Skeletal muscle satellite cell (primary cell): ENCODE measurements at regions not wholly inside any gene's neighbourhood (a gene's known extent, or its start where the extent isn't known, plus 50 kb on each side); places are given as distances from the start of the nearest gene placed in this dataset.
"Not testable (repeated sequence)": the region's sequence is repeated elsewhere in the genome, so short reads cannot be mapped to it uniquely, and the experiment has no call there.

ENCODE experiments used
- H3K27me3 ChIP-seq: 2 replicates; pipeline ENCODE4 v1.7.0; 2013; ENCODE audit warnings: low read length; ENCODE audit not compliant: control insufficient read depth, insufficient read depth
- H3K36me3 ChIP-seq: 2 replicates; pipeline ENCODE4 v1.7.0; 2013; ENCODE audit warnings: mild to moderate bottlenecking, control low read depth, low read length; ENCODE audit not compliant: insufficient read depth
- H3K4me1 ChIP-seq: 2 replicates; pipeline ENCODE4 v1.7.0; 2013; ENCODE audit warnings: low read length; ENCODE audit not compliant: control insufficient read depth, insufficient read depth
- H3K4me2 ChIP-seq: 2 replicates; pipeline ENCODE4 v1.7.0; 2013; ENCODE audit warnings: mild to moderate bottlenecking, low read length
- H3K4me3 ChIP-seq: 2 replicates; pipeline ENCODE4 v1.7.0; 2013; ENCODE audit warnings: low read length
- H3K9ac ChIP-seq: 2 replicates; pipeline ENCODE4 v1.7.0; 2013; ENCODE audit warnings: mild to moderate bottlenecking, low read depth, low read length, moderate library complexity
- H3K9me3 ChIP-seq: replicated peaks from 2 replicates; pipeline ENCODE4 v1.7.0; 2013; ENCODE audit warnings: mild to moderate bottlenecking, control low read depth, low read length

- Histone ChIP-seq H3K27me3 (no peaks in the 10 kb centered on the region), H3K9ac (no peak overlapping the region), H3K36me3 (no peaks in the 10 kb centered on the region), H3K9me3 (no peaks in the 10 kb centered on the region), H3K4me1 (no peaks in the 10 kb centered on the region), H3K4me2 (no peak overlapping the region), H3K4me3 (no peak overlapping the region)
Observed at GRCh38 chr6:120282005-120282404, 932.4 kb upstream of the MAN1A1 start.

GRCh38 chr6:120279466-120280167 lies 930.1 kb upstream of the MAN1A1 start:
- H3K9me3 ChIP-seq: no peaks in the 10 kb centered on the region
- H3K4me2 ChIP-seq: no peak overlapping the region
- no peaks in the 10 kb centered on the region for H3K36me3 ChIP-seq
- H3K27me3 ChIP-seq: no peaks in the 10 kb centered on the region
- no peaks in the 10 kb centered on the region for H3K4me1 ChIP-seq
- no peak overlapping the region for H3K9ac ChIP-seq
- no peak overlapping the region for H3K4me3 ChIP-seq

- no peaks in the 10 kb centered on the region for H3K27me3 ChIP-seq
- H3K36me3 ChIP-seq: no peaks in the 10 kb centered on the region
- H3K9me3 ChIP-seq: no peaks in the 10 kb centered on the region
- no peak overlapping the region for H3K4me3 ChIP-seq
- no peak overlapping the region for H3K9ac ChIP-seq
- no peaks in the 10 kb centered on the region for H3K4me1 ChIP-seq
- no peak overlapping the region for H3K4me2 ChIP-seq
Observed at GRCh38 chr6:120278689-120279396, 929.3 kb upstream of the MAN1A1 start.

DNA sequence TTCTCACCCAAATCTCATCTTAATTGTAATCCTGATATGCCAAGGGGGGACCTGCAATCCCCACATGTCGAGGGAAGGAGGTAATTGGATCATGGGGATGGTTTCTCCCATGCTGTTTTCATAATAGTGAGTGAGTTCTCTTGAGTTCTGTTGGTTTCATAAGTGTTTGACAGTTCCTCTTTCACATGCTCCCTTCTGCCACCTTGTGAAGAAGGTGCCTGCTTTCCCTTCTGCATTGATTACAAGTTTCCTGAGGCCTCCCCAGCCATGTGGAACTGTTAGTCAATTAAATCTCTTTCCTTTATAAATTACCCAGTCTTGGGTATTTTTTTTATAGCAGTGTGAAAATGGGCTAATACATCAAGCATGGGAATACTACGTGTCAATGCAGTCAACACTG lies 925.0 kb upstream of the MAN1A1 start:
- Histone ChIP-seq H3K36me3 (no peaks in the 10 kb centered on the region), H3K4me3 (no peak overlapping the region), H3K27me3 (no peaks in the 10 kb centered on the region), H3K4me2 (no peak overlapping the region), H3K9ac (no peak overlapping the region), H3K9me3 (no peaks in the 10 kb centered on the region), H3K4me1 (no peaks in the 10 kb centered on the region)

DNA sequence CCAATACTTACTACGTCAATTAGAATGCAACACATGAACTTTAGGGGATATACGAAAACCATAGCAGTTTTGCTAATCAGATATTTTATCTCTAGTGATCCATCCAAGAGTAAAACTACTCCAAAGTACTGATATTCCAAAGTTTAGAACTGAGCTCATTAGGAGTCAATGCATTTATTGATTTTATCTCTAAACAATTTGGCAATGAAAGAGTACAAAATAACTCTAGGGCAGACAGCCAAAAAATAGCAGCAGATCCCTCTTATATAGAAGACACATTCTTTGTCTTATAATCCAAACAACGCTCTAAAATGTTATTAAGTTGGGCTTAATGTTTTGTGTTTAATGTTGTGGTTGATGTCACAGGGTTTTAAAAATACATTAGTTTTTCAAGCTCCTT lies 923.9 kb upstream of the MAN1A1 start:
- no peak overlapping the region for H3K4me2 ChIP-seq
- H3K9me3 ChIP-seq: no peaks in the 10 kb centered on the region
- H3K36me3 ChIP-seq: no peaks in the 10 kb centered on the region
- no peaks in the 10 kb centered on the region for H3K4me1 ChIP-seq
- H3K27me3 ChIP-seq: no peaks in the 10 kb centered on the region
- H3K9ac ChIP-seq: no peak overlapping the region
- H3K4me3 ChIP-seq: no peak overlapping the region

- H3K9ac ChIP-seq: no peak overlapping the region
- H3K27me3 ChIP-seq: no peaks in the 10 kb centered on the region
- no peaks in the 10 kb centered on the region for H3K4me1 ChIP-seq
- H3K4me3 ChIP-seq: no peak overlapping the region
- H3K9me3 ChIP-seq: no peaks in the 10 kb centered on the region
- no peaks in the 10 kb centered on the region for H3K36me3 ChIP-seq
- H3K4me2 ChIP-seq: no peak overlapping the region
Observed at GRCh38 chr6:120272038-120272437, 922.5 kb upstream of the MAN1A1 start.

GRCh38 chr6:120268256-120268655 lies 918.7 kb upstream of the MAN1A1 start:
- H3K4me1 ChIP-seq, H3K4me3 ChIP-seq, H3K36me3 ChIP-seq, H3K4me2 ChIP-seq, H3K9me3 ChIP-seq, H3K9ac ChIP-seq, H3K27me3 ChIP-seq: not testable (repeated sequence)

GRCh38 chr6:120262354-120262753 lies 912.8 kb upstream of the MAN1A1 start:
- Histone ChIP-seq H3K4me3 (no peak overlapping the region), H3K36me3 (no peaks in the 10 kb centered on the region), H3K27me3 (no peaks in the 10 kb centered on the region), H3K4me1 (no peaks in the 10 kb centered on the region), H3K9ac (no peak overlapping the region), H3K4me2 (no peak overlapping the region), H3K9me3 (no peaks in the 10 kb centered on the region)

GRCh38 chr6:120260636-120261035 lies 911.1 kb upstream of the MAN1A1 start:
- Histone ChIP-seq H3K9me3 (no peaks in the 10 kb centered on the region), H3K36me3 (no peaks in the 10 kb centered on the region), H3K4me1 (no peaks in the 10 kb centered on the region), H3K4me3 (no peak overlapping the region), H3K4me2 (no peak overlapping the region), H3K27me3 (no peaks in the 10 kb centered on the region), H3K9ac (no peak overlapping the region)

DNA sequence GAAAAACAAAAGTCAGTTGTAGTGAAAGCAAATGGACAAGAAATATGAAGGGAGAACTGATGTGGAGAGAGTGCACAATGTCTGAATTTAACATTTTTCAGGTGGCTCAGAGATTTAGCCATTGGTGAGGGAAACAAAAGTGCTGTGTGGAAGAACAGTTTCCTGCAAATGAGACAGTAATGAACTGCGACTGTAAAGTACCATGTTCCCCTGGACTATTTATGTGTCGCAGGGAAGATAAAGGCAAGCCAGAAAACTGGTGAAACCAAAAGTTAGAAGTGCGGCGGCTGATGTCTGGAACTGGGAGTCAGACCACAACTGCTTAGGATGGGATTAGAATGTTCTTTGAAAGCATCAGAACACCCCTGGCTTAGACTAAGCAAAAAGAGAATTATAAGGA lies 905.1 kb upstream of the MAN1A1 start:
- H3K36me3 ChIP-seq: no peaks in the 10 kb centered on the region
- H3K4me3 ChIP-seq: no peak overlapping the region
- H3K27me3 ChIP-seq: no peaks in the 10 kb centered on the region
- no peak overlapping the region for H3K9ac ChIP-seq
- no peak overlapping the region for H3K4me2 ChIP-seq
- H3K4me1 ChIP-seq: no peaks in the 10 kb centered on the region
- H3K9me3 ChIP-seq: no peaks in the 10 kb centered on the region

DNA sequence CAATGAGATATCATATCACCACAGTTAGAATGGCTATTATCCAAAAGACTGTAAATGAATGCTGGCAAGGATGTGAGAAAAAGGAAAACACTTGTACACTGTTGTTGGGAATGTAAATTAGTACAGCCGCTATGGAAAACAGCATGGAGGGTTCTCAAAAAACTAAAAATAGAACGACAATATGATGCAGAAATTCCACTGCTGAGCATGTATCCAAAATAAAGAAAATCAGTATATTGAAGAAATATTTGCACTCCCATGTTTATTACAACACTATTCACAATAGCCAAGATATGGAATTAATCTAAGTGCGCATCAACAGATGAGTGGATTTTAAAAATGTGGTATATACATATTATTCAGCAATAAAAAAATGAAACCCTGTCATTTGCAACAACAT lies 898.9 kb upstream of the MAN1A1 start:
- H3K4me2 ChIP-seq: no peak overlapping the region
- H3K9me3 ChIP-seq: no peaks in the 10 kb centered on the region
- no peaks in the 10 kb centered on the region for H3K27me3 ChIP-seq
- H3K4me3 ChIP-seq: no peak overlapping the region
- no peak overlapping the region for H3K9ac ChIP-seq
- H3K4me1 ChIP-seq: no peaks in the 10 kb centered on the region
- H3K36me3 ChIP-seq: no peaks in the 10 kb centered on the region

DNA sequence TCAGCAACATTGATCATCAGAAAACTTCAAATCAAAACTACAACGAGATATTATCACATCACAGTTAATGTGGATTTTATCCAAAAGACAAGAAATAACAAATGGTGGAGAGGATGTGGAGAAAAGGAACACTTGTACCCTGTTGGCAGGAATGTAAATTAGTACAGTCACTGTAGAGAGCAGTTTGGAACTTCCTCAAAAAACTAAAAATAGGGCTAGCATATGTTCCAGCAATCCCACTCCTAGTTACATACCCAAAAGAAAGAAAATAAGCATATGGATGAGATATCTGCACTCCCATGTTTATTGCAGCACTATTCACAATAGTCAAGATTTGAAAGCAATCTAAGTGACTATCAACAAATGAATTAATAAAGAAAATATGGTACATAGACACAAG lies 887.7 kb upstream of the MAN1A1 start:
- Histone ChIP-seq H3K4me1 (no peaks in the 10 kb centered on the region), H3K4me2 (no peak overlapping the region), H3K27me3 (no peaks in the 10 kb centered on the region), H3K9ac (no peak overlapping the region), H3K36me3 (no peaks in the 10 kb centered on the region), H3K9me3 (no peaks in the 10 kb centered on the region), H3K4me3 (no peak overlapping the region)
